Activated CD8-positive, alpha-beta T cell treated with anti-CD3 and anti-CD28 coated beads for 36 hours (primary cell): ENCODE measurements at regions not wholly inside any gene's neighbourhood (a gene's known extent, or its start where the extent isn't known, plus 50 kb on each side); places are given as distances from the start of the nearest gene placed in this dataset.
"Not testable (repeated sequence)": the region's sequence is repeated elsewhere in the genome, so short reads cannot be mapped to it uniquely, and the experiment has no call there.

ENCODE experiments used
- ATAC-seq: fragments of 200-7000 bp; cut with Tn5 transposase; one replicate; pipeline ENCODE4 v1.10.0; 2021; ENCODE audit warnings: mild to moderate bottlenecking, moderate library complexity
- CTCF ChIA-PET: fragments of 350-600 bp; sonication (Branson Sonifier 250); formaldehyde crosslinking; loops from one replicate; lab custom pipeline; 2021; ENCODE audit warnings: antibody characterized with exemption; lab: Charles Lee
- POLR2A ChIA-PET: fragments of 350-600 bp; sonication (Branson Sonifier 250); formaldehyde crosslinking; loops from one replicate; lab custom pipeline; 2021; ENCODE audit warnings: antibody characterized with exemption; lab: Charles Lee
- DNase-seq: peaks from one replicate; pipeline ENCODE4 v3.0.0-alpha.2; 2020
- H3K27ac Mint-ChIP-seq: one replicate; pipeline ENCODE4 v1.8.0; 2021; ENCODE audit warnings: mild to moderate bottlenecking, mixed read lengths
- H3K27me3 Mint-ChIP-seq: one replicate; pipeline ENCODE4 v1.8.0; 2021; ENCODE audit warnings: mixed read lengths
- H3K36me3 Mint-ChIP-seq: one replicate; pipeline ENCODE4 v1.8.0; 2021; ENCODE audit warnings: low read depth, mixed read lengths
- H3K4me1 Mint-ChIP-seq: one replicate; pipeline ENCODE4 v1.8.0; 2021; ENCODE audit warnings: low read depth, mixed read lengths
- H3K4me3 Mint-ChIP-seq: one replicate; pipeline ENCODE4 v1.8.0; 2021; ENCODE audit warnings: mild to moderate bottlenecking, moderate library complexity, mixed read lengths
- H3K9me3 Mint-ChIP-seq: one replicate; pipeline ENCODE4 v1.8.0; 2021; ENCODE audit warnings: mixed read lengths
- CTCF ChIP-seq: fragments of 200-600 bp; IDR thresholded peaks from one replicate; pipeline ENCODE4 v1.8.0; 2022; ENCODE audit warnings: antibody characterized with exemption, mild to moderate bottlenecking
- intact Hi-C: fragments of 100-400 bp; cut with micrococcal nuclease; formaldehyde crosslinking; loops from one replicate; pipeline ENCODE4 v1.10.0; 2022

DNA sequence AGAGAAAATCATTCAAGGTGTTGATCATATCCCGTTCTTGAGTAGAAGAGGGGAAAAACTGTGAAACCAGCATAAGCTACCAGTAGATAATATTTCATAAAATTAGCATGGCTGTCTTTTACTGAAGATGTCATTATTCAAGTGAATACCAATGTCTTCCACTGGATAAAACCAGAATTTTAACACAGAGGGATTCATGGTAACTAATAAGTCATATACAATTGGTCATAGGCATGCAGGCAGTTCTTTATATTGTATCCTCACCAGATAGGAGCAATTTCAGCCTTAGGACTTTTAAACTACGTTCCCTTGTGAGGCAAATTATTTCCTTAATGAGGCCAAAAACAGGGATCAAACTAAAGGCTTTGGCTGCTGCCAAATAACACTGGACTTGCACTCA is 202.3 kb upstream of the PITRM1 start:
- no peak overlapping the region for H3K4me3 Mint-ChIP-seq
- ATAC-seq (no peak), DNase-seq (no peak)
- H3K4me1 Mint-ChIP-seq: no peaks in the 10 kb centered on the region
- H3K27ac Mint-ChIP-seq: no peak overlapping the region
- H3K27me3 Mint-ChIP-seq: peaks cover 4% of the 10 kb centered on the region
- CTCF ChIA-PET: no interaction called here
- intact Hi-C loops: no loop called here
- POLR2A ChIA-PET: no interaction called here
- no peaks in the 10 kb centered on the region for H3K9me3 Mint-ChIP-seq
- TF ChIP-seq CTCF: no peak
- no peaks in the 10 kb centered on the region for H3K36me3 Mint-ChIP-seq

- CTCF ChIA-PET, H3K9me3 Mint-ChIP-seq, POLR2A ChIA-PET, ATAC-seq, intact Hi-C loops, H3K4me1 Mint-ChIP-seq, DNase-seq, H3K4me3 Mint-ChIP-seq, H3K36me3 Mint-ChIP-seq, H3K27ac Mint-ChIP-seq, H3K27me3 Mint-ChIP-seq: not testable (repeated sequence)
Observed at GRCh38 chr10:3373374-3374027, 200.9 kb upstream of the PITRM1 start.

- Mint-ChIP-seq H3K36me3 (no peaks in the 10 kb centered on the region), H3K4me3 (no peak overlapping the region), H3K4me1 (no peaks in the 10 kb centered on the region), H3K27ac (no peak overlapping the region), H3K27me3 (peaks cover 7% of the 10 kb centered on the region), H3K9me3 (no peaks in the 10 kb centered on the region)
- ATAC-seq (no peak), DNase-seq (no peak)
- POLR2A ChIA-PET: no interaction called here
- TF ChIP-seq CTCF: no peak
- CTCF ChIA-PET: no interaction called here
- intact Hi-C loops: no loop called here
Observed at GRCh38 chr10:3372281-3372680, 199.7 kb upstream of the PITRM1 start.

DNA sequence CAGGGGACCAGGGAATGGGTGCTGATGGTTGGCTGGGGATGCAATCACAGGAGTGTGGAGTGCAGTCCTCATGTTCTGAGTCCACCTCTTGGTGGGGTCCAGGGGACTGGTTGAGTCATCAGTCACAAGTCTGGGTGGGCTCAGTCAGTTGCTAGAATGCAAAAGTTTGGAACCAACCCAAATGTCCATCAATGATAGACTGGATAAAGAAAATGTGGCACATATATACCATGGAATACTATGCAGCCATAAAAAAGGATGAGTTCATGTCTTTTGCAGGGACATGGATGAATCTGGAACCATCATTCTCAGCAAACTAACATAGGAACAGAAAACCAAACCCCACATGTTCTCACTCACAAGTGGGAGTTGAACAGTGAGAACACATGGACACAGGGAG is 199.0 kb upstream of the PITRM1 start:
- H3K4me3 Mint-ChIP-seq, DNase-seq, intact Hi-C loops, H3K9me3 Mint-ChIP-seq, ATAC-seq, CTCF ChIA-PET, H3K27me3 Mint-ChIP-seq, H3K27ac Mint-ChIP-seq, H3K4me1 Mint-ChIP-seq, H3K36me3 Mint-ChIP-seq, POLR2A ChIA-PET: not testable (repeated sequence)

- POLR2A ChIA-PET: no interaction called here
- H3K36me3 Mint-ChIP-seq: no peaks in the 10 kb centered on the region
- no peak overlapping the region for H3K4me3 Mint-ChIP-seq
- TF ChIP-seq CTCF: no peak
- CTCF ChIA-PET: no interaction called here
- DNase-seq: no peak
- intact Hi-C loops: no loop called here
- no peak for ATAC-seq
- H3K4me1 Mint-ChIP-seq: peaks cover 2% of the 10 kb centered on the region
- H3K27me3 Mint-ChIP-seq: peaks cover 6% of the 10 kb centered on the region
- no peak overlapping the region for H3K27ac Mint-ChIP-seq
- H3K9me3 Mint-ChIP-seq: peaks cover 4% of the 10 kb centered on the region
Observed at GRCh38 chr10:3366735-3367405, 194.3 kb upstream of the PITRM1 start.

- no peak for TF ChIP-seq CTCF
- no peaks in the 10 kb centered on the region for H3K36me3 Mint-ChIP-seq
- peaks cover 2% of the 10 kb centered on the region for H3K4me1 Mint-ChIP-seq
- POLR2A ChIA-PET: no interaction called here
- peaks cover 10% of the 10 kb centered on the region for H3K9me3 Mint-ChIP-seq
- DNase-seq: no peak
- CTCF ChIA-PET: no interaction called here
- H3K27ac Mint-ChIP-seq: no peak overlapping the region
- no peak overlapping the region for H3K4me3 Mint-ChIP-seq
- no peak for ATAC-seq
- peaks cover 6% of the 10 kb centered on the region for H3K27me3 Mint-ChIP-seq
- intact Hi-C loops: no loop called here
Observed at GRCh38 chr10:3366043-3366442, 193.5 kb upstream of the PITRM1 start.
